ENCODE measurements at regions not wholly inside any gene's neighbourhood (a gene's known extent, or its start where the extent isn't known, plus 50 kb on each side); places are given as distances from the start of the nearest gene placed in this dataset.
"Not testable (repeated sequence)": the region's sequence is repeated elsewhere in the genome, so short reads cannot be mapped to it uniquely, and the experiment has no call there.

- H3K27ac ChIP-seq, result no peak overlapping the region
- no peak for DNase-seq (ENCODE audit: low read depth, low spot score)
These were observed 103.3 kb upstream of the KCND3 start for GRCh38 chr1:112092656-112093371.

GRCh38 chr1:112093372-112093694, 103.9 kb upstream of the KCND3 start:
- no peak overlapping the region for H3K27ac ChIP-seq
- DNase-seq (ENCODE audit: low read depth, low spot score), result no peak

GRCh38 chr1:112099979-112100378, 110.5 kb upstream of the KCND3 start:
- H3K27ac ChIP-seq, result no peak overlapping the region
- DNase-seq (ENCODE audit: low read depth, low spot score), result no peak

- no peak for DNase-seq (ENCODE audit: low read depth, low spot score)
These were observed 116.1 kb upstream of the KCND3 start for GRCh38 chr1:112105557-112105956.

GRCh38 chr1:112110031-112110430, 120.6 kb upstream of the KCND3 start:
- H3K27ac ChIP-seq, result no peak overlapping the region
- no peak for DNase-seq (ENCODE audit: low read depth, low spot score)

More at GRCh38 chr1:112105557-112105956, 116.1 kb upstream of the KCND3 start:
- no peak overlapping the region for H3K27ac ChIP-seq

- H3K27ac ChIP-seq, result no peak overlapping the region
- DNase-seq (ENCODE audit: low read depth, low spot score), result no peak
These were observed 122.3 kb upstream of the KCND3 start for GRCh38 chr1:112111734-112112133.

GRCh38 chr1:112114540-112114939, 125.1 kb upstream of the KCND3 start:
- H3K27ac ChIP-seq, result no peak overlapping the region
- DNase-seq (ENCODE audit: low read depth, low spot score), result no peak

GRCh38 chr1:112126598-112126997, 137.1 kb upstream of the KCND3 start:
- DNase-seq (ENCODE audit: low read depth, low spot score), result no peak
- no peak overlapping the region for H3K27ac ChIP-seq

- not testable (repeated sequence) for H3K27ac ChIP-seq
These were observed 138.1 kb upstream of the KCND3 start for GRCh38 chr1:112127606-112128005.

GRCh38 chr1:112133487-112133886, 144.0 kb upstream of the KCND3 start:
- DNase-seq (ENCODE audit: low read depth, low spot score), result no peak

More at GRCh38 chr1:112127606-112128005, 138.1 kb upstream of the KCND3 start:
- DNase-seq (ENCODE audit: low read depth, low spot score), result not testable (repeated sequence)

GRCh38 chr1:112140743-112141142, 151.3 kb upstream of the KCND3 start:
- no peak overlapping the region for H3K27ac ChIP-seq
- no peak for DNase-seq (ENCODE audit: low read depth, low spot score)

More at GRCh38 chr1:112133487-112133886, 144.0 kb upstream of the KCND3 start:
- no peak overlapping the region for H3K27ac ChIP-seq

- no peak for DNase-seq (ENCODE audit: low read depth, low spot score)
These were observed 151.8 kb upstream of the KCND3 start for GRCh38 chr1:112141301-112141700.

GRCh38 chr1:112141923-112142322, 152.5 kb upstream of the KCND3 start:
- DNase-seq (ENCODE audit: low read depth, low spot score), result no peak
- no peak overlapping the region for H3K27ac ChIP-seq

More at GRCh38 chr1:112141301-112141700, 151.8 kb upstream of the KCND3 start:
- no peak overlapping the region for H3K27ac ChIP-seq

- H3K27ac ChIP-seq, result no peak overlapping the region
- no peak for DNase-seq (ENCODE audit: low read depth, low spot score)
These were observed 154.5 kb upstream of the KCND3 start for GRCh38 chr1:112143871-112144441.

GRCh38 chr1:112144733-112145426, 155.4 kb upstream of the KCND3 start:
- no peak for DNase-seq (ENCODE audit: low read depth, low spot score)
- no peak overlapping the region for H3K27ac ChIP-seq

GRCh38 chr1:112146201-112146715, 156.8 kb upstream of the KCND3 start:
- DNase-seq (ENCODE audit: low read depth, low spot score), result no peak
- no peak overlapping the region for H3K27ac ChIP-seq

GRCh38 chr1:112160214-112160613, 170.7 kb upstream of the KCND3 start:
- H3K27ac ChIP-seq, result not testable (repeated sequence)

GRCh38 chr1:112165375-112165774, 175.9 kb upstream of the KCND3 start:
- DNase-seq (ENCODE audit: low read depth, low spot score), result no peak
- no peak overlapping the region for H3K27ac ChIP-seq

More at GRCh38 chr1:112160214-112160613, 170.7 kb upstream of the KCND3 start:
- DNase-seq (ENCODE audit: low read depth, low spot score), result not testable (repeated sequence)

GRCh38 chr1:112169517-112169916, 180.0 kb upstream of the KCND3 start:
- H3K27ac ChIP-seq, result no peak overlapping the region
- DNase-seq (ENCODE audit: low read depth, low spot score), result no peak

GRCh38 chr1:112172294-112172882, 182.9 kb upstream of the KCND3 start:
- no peak overlapping the region for H3K27ac ChIP-seq
- peak; percentile 5 for DNase-seq (ENCODE audit: low read depth, low spot score)

GRCh38 chr1:112177314-112177713, 187.8 kb upstream of the KCND3 start:
- no peak for DNase-seq (ENCODE audit: low read depth, low spot score)
- H3K27ac ChIP-seq, result no peak overlapping the region
